ENCODE measurements at regions not wholly inside any gene's neighbourhood (a gene's known extent, or its start where the extent isn't known, plus 50 kb on each side); places are given as distances from the start of the nearest gene placed in this dataset.

GRCh38 chr3:194218646-194219453 is 82.9 kb downstream of the HES1 start:
- no peak overlapping the region for H3K4me3 ChIP-seq (ENCODE audit: low read depth, low read length)
- TF ChIP-seq CTCF (conservative IDR thresholded peaks at IDR 0.05; ENCODE audit: low read depth, low read length): no peak

GRCh38 chr3:194219826-194220410 is 84.0 kb downstream of the HES1 start:
- no peak for TF ChIP-seq CTCF (conservative IDR thresholded peaks at IDR 0.05; ENCODE audit: low read depth, low read length)
- no peak for DNase-seq (ENCODE audit: low read depth)
- no peak overlapping the region for H3K4me3 ChIP-seq (ENCODE audit: low read depth, low read length)

More at GRCh38 chr3:194218646-194219453, 82.9 kb downstream of the HES1 start:
- DNase-seq (ENCODE audit: low read depth): no peak

GRCh38 chr3:194220901-194221326 is 85.0 kb downstream of the HES1 start:
- no peak overlapping the region for H3K4me3 ChIP-seq (ENCODE audit: low read depth, low read length)
- no peak for DNase-seq (ENCODE audit: low read depth)
- TF ChIP-seq CTCF (conservative IDR thresholded peaks at IDR 0.05; ENCODE audit: low read depth, low read length): no peak

DNA sequence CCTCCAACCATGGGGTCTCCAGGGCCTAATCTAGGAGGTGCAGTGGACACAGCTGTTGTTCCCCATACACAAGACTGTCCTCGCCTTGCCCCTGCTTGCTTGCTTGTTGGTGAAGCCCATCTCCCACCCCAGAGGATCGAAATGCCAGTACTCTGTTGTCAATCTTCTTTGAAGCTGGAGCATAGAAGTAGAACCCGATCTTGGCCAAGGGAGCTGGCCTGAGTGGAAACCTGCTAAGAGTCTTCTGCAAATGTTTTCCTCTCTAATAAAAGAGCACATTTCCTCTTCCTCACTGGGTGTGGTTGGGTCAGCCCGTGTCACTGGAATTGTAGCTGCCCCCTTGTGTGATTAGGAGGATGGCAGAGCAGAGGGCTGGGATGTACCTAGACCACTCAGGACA is 85.4 kb downstream of the HES1 start:
- H3K4me3 ChIP-seq (ENCODE audit: low read depth, low read length): no peak overlapping the region
- no peak for TF ChIP-seq CTCF (conservative IDR thresholded peaks at IDR 0.05; ENCODE audit: low read depth, low read length)
- DNase-seq (ENCODE audit: low read depth): no peak

- TF ChIP-seq CTCF (conservative IDR thresholded peaks at IDR 0.05; ENCODE audit: low read depth, low read length): no peak
- H3K4me3 ChIP-seq (ENCODE audit: low read depth, low read length): no peak overlapping the region
- no peak for DNase-seq (ENCODE audit: low read depth)
These were observed 88.0 kb downstream of the HES1 start for GRCh38 chr3:194223951-194224350.

GRCh38 chr3:194224471-194225417 is 88.8 kb downstream of the HES1 start:
- H3K4me3 ChIP-seq (ENCODE audit: low read depth, low read length): no peak overlapping the region
- no peak for TF ChIP-seq CTCF (conservative IDR thresholded peaks at IDR 0.05; ENCODE audit: low read depth, low read length)
- no peak for DNase-seq (ENCODE audit: low read depth)
